Activated T-helper 1 cell treated with anti-CD3 and anti-CD28 coated beads, Interleukin-12 subunit alpha, Interleukin-12 subunit beta, Interleukin-2, Interleukin-4 antibody, amounts not matched to agents 30 ng/mL and 10 ng/mL and 1 ng/mL, durations not matched to agents 14 hours and 24 hours and 36 hours (primary cell): ENCODE measurements at regions not wholly inside any gene's neighbourhood (a gene's known extent, or its start where the extent isn't known, plus 50 kb on each side); places are given as distances from the start of the nearest gene placed in this dataset.

Experiments
- DNase-seq: peaks from one replicate; pipeline ENCODE4 v3.0.0; 2021; ENCODE audit warnings: low spot score
- H3K27ac Mint-ChIP-seq: one replicate; pipeline ENCODE4 v1.8.0; 2021; ENCODE audit warnings: mild to moderate bottlenecking, mixed read lengths
- H3K27me3 Mint-ChIP-seq: one replicate; pipeline ENCODE4 v1.8.0; 2022; ENCODE audit warnings: mild to moderate bottlenecking, moderate library complexity, mixed read lengths; ENCODE audit not compliant: insufficient read depth
- H3K36me3 Mint-ChIP-seq: one replicate; pipeline ENCODE4 v1.8.0; 2021; ENCODE audit warnings: low read depth, mixed read lengths
- H3K4me1 Mint-ChIP-seq: one replicate; pipeline ENCODE4 v1.8.0; 2021; ENCODE audit warnings: low read depth, mixed read lengths
- H3K4me3 Mint-ChIP-seq: one replicate; pipeline ENCODE4 v1.8.0; 2021; ENCODE audit warnings: mild to moderate bottlenecking, moderate library complexity, mixed read lengths
- H3K9me3 Mint-ChIP-seq: one replicate; pipeline ENCODE4 v1.8.0; 2021; ENCODE audit warnings: mixed read lengths
- intact Hi-C: fragments of 100-400 bp; cut with micrococcal nuclease; formaldehyde crosslinking; loops from one replicate; pipeline ENCODE4 v1.15.1; 2024

DNA sequence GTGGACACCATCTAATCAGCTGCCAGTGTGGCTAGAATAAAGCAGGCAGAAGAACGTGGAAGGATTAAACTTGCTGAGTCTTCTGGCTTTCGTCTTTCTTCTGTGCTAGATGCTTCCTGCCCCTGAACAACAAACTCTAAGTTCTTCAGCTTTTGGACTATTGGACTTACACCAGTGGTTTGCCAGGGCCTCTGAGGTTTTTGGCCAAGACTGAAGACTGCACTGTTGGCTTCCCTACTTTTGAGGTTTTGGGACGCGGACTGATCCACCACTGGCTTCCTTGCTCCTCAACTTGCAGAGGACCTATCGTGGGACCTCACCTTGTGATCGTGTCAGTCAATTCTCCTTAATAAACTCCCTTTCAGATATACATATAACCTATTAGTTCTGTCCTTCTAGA is 696.1 kb upstream of the NCAM2 start:
- Mint-ChIP-seq H3K36me3 (no peaks in the 10 kb centered on the region), H3K4me3 (no peak overlapping the region), H3K4me1 (no peaks in the 10 kb centered on the region), H3K27me3 (no peaks in the 10 kb centered on the region), H3K9me3 (peaks cover 10% of the 10 kb centered on the region), H3K27ac (no peak overlapping the region)
- no peak for DNase-seq
- intact Hi-C loops: no loop called here

DNA sequence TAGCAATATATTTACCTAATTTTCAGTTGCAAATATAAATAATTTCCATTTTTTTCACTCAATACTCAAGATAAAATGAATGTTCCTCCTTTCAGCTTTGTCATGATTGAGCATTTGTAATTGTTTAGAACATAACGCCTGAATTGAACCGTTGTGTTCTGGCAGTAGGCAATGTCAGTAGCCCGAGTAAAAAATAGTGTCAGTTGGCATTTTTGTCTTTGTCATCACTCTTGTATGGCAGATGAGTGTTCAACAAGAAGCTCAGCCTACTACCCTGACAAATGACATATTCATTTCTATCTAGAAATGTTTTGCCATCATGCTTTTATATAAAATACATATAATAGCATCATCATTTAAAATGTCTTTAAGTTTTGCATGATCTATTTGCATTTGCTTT is 691.4 kb upstream of the NCAM2 start:
- no peak for DNase-seq
- H3K9me3 Mint-ChIP-seq: peaks cover 16% of the 10 kb centered on the region
- H3K36me3 Mint-ChIP-seq: no peaks in the 10 kb centered on the region
- H3K27ac Mint-ChIP-seq: no peak overlapping the region
- H3K4me1 Mint-ChIP-seq: no peaks in the 10 kb centered on the region
- intact Hi-C loops: no loop called here
- no peaks in the 10 kb centered on the region for H3K27me3 Mint-ChIP-seq
- no peak overlapping the region for H3K4me3 Mint-ChIP-seq

DNA sequence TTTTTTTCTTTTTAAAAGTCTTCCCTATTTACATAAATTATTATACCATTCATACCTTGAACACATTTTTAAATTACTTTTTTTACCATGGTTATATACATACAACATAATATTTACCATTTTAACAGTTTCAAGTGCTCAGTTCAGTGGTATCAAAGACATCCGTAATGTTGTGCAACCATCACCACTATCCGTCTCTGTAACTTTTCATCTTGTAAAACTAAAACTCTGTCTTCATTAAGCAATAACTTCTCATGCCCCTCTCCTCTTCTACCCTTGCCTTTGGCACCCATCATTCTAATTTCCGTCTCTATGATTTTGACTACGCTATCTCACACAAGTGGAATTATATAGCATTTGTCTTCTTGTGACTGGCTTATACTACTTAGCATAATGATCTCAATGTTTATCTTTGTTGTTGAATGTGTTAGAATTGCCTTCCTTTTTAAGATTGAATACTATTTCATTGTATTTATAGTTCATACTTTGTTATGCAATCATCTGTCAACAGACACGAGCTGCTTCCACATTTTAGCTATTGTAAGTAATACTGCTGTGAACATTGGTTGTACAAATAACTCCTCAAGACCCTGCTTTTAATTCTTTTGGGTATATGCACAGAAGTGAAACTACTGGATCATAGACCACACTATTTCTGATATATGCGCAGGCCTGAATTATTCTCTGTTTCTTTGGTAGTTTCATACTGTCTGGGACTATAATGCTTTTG is 689.5 kb upstream of the NCAM2 start:
- Mint-ChIP-seq H3K36me3 (no peaks in the 10 kb centered on the region), H3K9me3 (peaks cover 16% of the 10 kb centered on the region), H3K27ac (no peak overlapping the region), H3K4me1 (no peaks in the 10 kb centered on the region), H3K27me3 (no peaks in the 10 kb centered on the region), H3K4me3 (no peak overlapping the region)
- no peak for DNase-seq
- intact Hi-C loops: no loop called here

DNA sequence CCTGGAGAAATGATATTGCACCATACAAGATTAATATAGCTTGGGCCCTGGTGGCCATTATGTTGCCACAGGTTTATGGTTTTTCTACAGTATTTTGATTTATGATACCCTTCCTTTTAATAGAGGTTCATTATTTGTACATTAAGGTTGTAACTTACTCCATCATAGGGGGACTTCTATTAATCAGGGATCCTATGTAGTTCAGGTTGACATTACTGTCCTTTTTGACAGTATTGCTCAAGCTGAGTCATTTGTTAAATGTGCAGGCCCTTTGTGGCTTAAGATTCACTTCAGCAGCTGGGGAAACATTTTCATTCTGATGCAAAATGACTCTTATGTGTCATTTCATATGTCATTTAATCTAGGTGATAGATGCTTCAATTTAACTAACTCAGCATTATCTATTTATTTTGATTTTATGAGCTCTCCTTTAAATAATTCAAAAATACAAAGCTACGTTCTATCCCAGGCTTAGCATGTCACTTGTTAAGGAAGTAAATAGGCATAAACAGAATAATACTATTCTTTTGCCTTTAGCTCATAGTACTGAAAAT is 686.9 kb upstream of the NCAM2 start:
- Mint-ChIP-seq H3K4me1 (no peaks in the 10 kb centered on the region), H3K9me3 (peaks cover 30% of the 10 kb centered on the region), H3K27me3 (no peaks in the 10 kb centered on the region), H3K27ac (no peak overlapping the region), H3K36me3 (no peaks in the 10 kb centered on the region), H3K4me3 (no peak overlapping the region)
- DNase-seq: no peak
- intact Hi-C loops: no loop called here

DNA sequence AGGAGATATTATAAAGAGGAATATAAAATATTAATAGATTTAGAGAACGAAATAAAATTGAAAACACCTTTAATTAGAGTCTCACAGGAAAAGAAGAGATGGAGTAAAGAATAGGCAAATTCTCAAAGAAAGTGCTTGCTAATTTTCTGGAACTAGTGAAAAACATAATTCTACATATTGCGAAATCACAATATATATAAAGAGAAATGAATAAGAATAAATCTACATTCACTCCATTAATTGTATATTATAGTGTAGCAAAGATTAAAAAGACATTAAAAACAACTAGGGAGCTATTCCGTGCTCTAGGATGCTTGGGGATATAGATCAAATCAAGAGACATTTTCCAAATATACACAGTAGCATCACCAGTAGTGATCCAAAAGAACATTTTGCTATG is 685.2 kb upstream of the NCAM2 start:
- H3K36me3 Mint-ChIP-seq: no peaks in the 10 kb centered on the region
- H3K27me3 Mint-ChIP-seq: no peaks in the 10 kb centered on the region
- H3K4me1 Mint-ChIP-seq: no peaks in the 10 kb centered on the region
- DNase-seq: no peak
- H3K4me3 Mint-ChIP-seq: no peak overlapping the region
- no peak overlapping the region for H3K27ac Mint-ChIP-seq
- peaks cover 38% of the 10 kb centered on the region for H3K9me3 Mint-ChIP-seq
- intact Hi-C loops: no loop called here

DNA sequence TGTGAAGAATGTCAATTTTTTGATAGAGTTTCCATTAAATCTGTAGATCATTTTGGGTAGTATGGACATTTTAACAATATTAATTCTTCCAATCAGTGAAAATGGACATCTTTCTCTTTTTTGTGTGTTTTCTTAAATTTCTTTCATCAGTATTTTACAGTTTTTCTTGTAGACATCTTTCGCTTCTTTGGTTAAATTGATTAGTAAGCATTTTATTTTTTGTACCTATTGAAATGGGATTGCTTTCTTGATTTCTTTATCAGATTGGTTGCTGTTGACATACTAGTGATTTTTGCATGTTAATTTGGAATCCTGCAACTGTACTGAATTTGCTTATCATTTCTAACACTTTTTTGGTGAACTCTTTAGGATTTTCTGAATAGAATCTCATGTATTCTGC is 683.2 kb upstream of the NCAM2 start:
- Mint-ChIP-seq H3K4me3 (no peak overlapping the region), H3K27ac (no peak overlapping the region), H3K9me3 (peaks cover 32% of the 10 kb centered on the region), H3K27me3 (no peaks in the 10 kb centered on the region), H3K4me1 (no peaks in the 10 kb centered on the region), H3K36me3 (no peaks in the 10 kb centered on the region)
- intact Hi-C loops: no loop called here
- no peak for DNase-seq

DNA sequence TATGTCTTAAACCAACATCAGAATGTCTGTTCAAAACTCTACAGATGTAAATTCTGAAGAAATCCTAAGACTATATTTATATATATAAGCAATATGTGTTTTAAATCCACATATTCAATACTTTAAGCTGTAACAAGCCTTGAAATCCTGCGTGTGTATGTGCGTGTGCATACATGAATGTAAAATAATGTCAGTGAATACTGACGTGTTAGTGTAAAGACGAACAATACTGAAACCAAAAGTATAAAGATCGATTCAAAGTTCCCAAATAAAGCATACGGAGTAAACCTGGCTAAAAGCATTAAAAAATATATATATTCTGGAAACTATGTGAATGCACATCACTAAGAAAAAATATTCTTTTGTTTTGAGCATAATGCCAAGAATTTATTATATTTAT is 668.6 kb upstream of the NCAM2 start:
- intact Hi-C loops: no loop called here
- Mint-ChIP-seq H3K36me3 (no peaks in the 10 kb centered on the region), H3K27me3 (no peaks in the 10 kb centered on the region)

DNA sequence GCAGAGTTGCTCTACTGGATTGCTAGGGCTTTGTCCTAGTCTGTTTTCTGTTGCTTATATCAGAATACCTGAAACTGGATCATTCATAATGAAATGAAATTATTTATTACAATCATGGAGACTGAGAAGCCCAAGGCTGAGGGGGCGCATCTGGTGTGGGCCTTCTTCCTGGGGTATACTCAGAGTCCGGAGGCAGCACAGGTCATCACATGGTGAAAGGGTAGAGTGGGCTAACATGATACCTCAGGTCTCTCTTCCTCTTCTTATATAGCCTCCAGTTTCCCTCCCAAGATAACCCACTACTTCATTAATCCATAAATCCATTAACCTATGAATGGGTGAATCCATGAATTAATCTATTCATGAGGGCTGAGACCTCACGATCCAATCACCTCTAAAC is 667.6 kb upstream of the NCAM2 start:
- Mint-ChIP-seq H3K9me3 (peaks cover 15% of the 10 kb centered on the region), H3K4me3 (no peak overlapping the region), H3K4me1 (no peaks in the 10 kb centered on the region), H3K27ac (no peak overlapping the region), H3K36me3 (no peaks in the 10 kb centered on the region), H3K27me3 (no peaks in the 10 kb centered on the region)
- no peak for DNase-seq
- intact Hi-C loops: no loop called here

More for the DNA sequence above, 668.6 kb upstream of the NCAM2 start:
- no peak for DNase-seq
- Mint-ChIP-seq H3K4me1 (no peaks in the 10 kb centered on the region), H3K4me3 (no peak overlapping the region), H3K27ac (no peak overlapping the region), H3K9me3 (peaks cover 22% of the 10 kb centered on the region)

DNA sequence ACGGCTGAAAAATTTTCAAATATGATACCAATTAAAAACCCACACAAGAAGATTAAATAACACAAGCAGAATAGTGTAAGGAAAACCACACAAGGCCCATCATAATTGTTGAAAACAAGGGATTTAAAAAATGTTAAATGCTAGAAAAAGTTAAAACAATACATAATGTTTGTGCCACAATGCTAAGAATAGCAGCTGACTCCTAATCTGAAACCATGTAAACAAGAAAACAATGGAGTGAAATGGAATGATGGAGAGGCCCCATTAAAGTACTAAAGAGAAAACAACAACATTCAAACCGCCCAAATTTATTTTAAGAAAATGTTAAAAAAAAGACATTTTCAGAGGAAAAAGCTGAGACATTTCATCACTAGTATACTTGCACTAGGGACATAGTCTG is 663.6 kb upstream of the NCAM2 start:
- Mint-ChIP-seq H3K27me3 (no peaks in the 10 kb centered on the region), H3K27ac (no peak overlapping the region), H3K36me3 (no peaks in the 10 kb centered on the region), H3K4me1 (no peaks in the 10 kb centered on the region), H3K9me3 (peaks cover 11% of the 10 kb centered on the region), H3K4me3 (no peak overlapping the region)
- DNase-seq: no peak
- intact Hi-C loops: no loop called here

DNA sequence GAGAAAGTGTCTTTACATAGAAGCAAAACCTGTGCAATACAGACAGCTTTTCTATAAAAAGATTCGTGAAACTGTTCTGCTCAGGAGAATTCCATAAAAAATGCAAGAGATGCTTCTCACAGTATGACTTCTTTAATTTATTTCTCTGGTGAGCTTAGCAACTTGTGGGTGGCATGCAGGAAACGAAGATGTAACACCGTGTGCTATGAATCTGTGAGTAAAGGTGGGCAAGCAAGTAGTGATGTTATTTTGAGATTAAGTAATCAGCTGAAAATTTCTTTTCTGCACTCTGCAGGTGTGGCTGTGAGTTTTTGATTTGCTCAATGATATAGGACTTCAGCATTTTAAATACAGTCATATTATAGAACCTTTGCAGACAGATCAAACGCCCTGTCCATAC is 656.8 kb upstream of the NCAM2 start:
- no peak for DNase-seq
- Mint-ChIP-seq H3K27ac (no peak overlapping the region), H3K4me1 (no peaks in the 10 kb centered on the region), H3K4me3 (no peak overlapping the region), H3K36me3 (no peaks in the 10 kb centered on the region), H3K27me3 (no peaks in the 10 kb centered on the region), H3K9me3 (peaks cover 23% of the 10 kb centered on the region)
- intact Hi-C loops: no loop called here

DNA sequence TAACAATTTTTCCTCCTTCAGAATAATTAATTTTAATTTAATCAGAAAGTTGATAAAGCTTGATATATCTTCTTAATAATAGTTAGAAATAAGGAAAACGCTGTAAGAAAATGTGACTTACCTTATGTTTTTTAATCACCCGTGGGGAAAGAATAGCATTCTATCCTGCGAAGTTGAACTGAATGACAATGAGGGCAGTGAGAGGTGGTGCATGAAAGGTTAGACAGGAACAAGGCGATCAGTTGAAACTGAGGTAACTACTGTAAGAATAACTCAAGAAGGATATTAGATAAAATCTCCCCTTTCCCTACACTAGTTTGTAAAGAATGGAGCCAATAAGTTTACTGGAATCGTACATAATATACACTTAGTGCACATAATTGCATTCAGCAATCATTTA is 655.0 kb upstream of the NCAM2 start:
- DNase-seq: no peak
- Mint-ChIP-seq H3K27ac (no peak overlapping the region), H3K4me3 (no peak overlapping the region), H3K4me1 (no peaks in the 10 kb centered on the region), H3K36me3 (no peaks in the 10 kb centered on the region), H3K9me3 (peaks cover 30% of the 10 kb centered on the region), H3K27me3 (no peaks in the 10 kb centered on the region)
- intact Hi-C loops: no loop called here

DNA sequence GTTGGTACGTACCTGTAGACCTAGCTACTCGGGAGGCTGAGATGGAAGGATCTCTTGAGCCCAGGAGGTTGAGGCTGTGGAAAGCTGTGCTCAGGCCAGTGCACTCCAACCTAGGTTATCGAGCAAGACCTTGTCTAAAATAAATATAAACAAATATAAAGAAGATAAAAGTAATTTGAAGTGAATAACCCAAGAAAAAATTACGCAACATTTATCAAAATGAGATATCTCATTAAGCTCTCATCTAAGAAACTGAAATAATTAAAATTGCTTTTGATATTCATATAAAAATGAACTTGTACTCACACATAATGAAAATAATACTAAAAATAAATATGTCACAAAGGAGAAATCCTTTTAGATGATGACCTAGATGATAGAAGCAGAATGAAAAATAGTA is 647.1 kb upstream of the NCAM2 start:
- Mint-ChIP-seq H3K4me3 (no peak overlapping the region), H3K27ac (no peak overlapping the region), H3K36me3 (no peaks in the 10 kb centered on the region), H3K9me3 (peaks cover 30% of the 10 kb centered on the region), H3K27me3 (no peaks in the 10 kb centered on the region), H3K4me1 (no peaks in the 10 kb centered on the region)
- intact Hi-C loops: no loop called here
- DNase-seq: no peak

DNA sequence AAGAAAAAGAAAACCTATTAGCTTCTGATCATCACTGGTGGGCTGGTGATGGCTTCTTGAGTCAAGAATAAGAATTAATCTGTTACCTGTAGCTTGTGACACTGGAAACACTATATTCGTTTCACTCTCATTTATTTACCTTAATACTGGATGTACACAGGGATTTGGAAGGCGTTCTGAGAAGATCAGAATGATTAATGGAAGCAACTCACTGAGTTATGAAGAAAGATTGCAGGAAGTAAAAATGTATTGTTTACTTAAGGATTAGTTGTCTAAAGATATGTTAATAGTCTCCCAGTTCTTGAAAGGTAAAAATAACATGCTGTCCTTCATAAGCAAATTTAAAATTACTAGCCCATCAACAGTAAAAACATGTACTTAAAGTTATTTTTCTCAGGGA is 644.9 kb upstream of the NCAM2 start:
- no peak for DNase-seq
- no peaks in the 10 kb centered on the region for H3K4me1 Mint-ChIP-seq
- no peaks in the 10 kb centered on the region for H3K27me3 Mint-ChIP-seq
- intact Hi-C loops: no loop called here
- no peaks in the 10 kb centered on the region for H3K36me3 Mint-ChIP-seq
- peaks cover 25% of the 10 kb centered on the region for H3K9me3 Mint-ChIP-seq
- no peak overlapping the region for H3K4me3 Mint-ChIP-seq
- H3K27ac Mint-ChIP-seq: no peak overlapping the region

DNA sequence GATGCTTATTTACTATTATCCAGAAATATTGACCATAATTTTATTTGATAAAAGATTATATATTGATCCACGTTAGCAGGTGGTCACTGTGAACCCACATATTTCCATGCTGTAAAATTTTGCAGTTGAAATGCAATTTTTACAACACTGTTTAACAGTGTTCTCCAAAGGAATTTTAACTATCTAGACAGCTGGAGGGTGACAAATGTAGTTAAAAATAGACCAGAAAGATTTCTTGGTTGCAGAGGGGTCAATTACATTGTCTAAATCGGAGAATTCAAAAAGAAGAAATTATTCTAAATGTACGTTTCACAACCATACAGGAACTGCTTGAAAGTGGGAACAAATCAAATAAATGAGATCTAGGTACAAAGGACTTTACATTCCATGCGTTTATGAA is 625.2 kb upstream of the NCAM2 start:
- H3K36me3 Mint-ChIP-seq: no peaks in the 10 kb centered on the region
- H3K27ac Mint-ChIP-seq: no peak overlapping the region
- H3K4me3 Mint-ChIP-seq: no peak overlapping the region
- intact Hi-C loops: no loop called here
- no peak for DNase-seq
- no peaks in the 10 kb centered on the region for H3K4me1 Mint-ChIP-seq
- no peaks in the 10 kb centered on the region for H3K27me3 Mint-ChIP-seq
- H3K9me3 Mint-ChIP-seq: peaks cover 13% of the 10 kb centered on the region
